Stomach smooth muscle (tissue), 2 donors: ENCODE measurements at regions not wholly inside any gene's neighbourhood (a gene's known extent, or its start where the extent isn't known, plus 50 kb on each side); places are given as distances from the start of the nearest gene placed in this dataset.
"Not testable (repeated sequence)": the region's sequence is repeated elsewhere in the genome, so short reads cannot be mapped to it uniquely, and the experiment has no call there.

Source experiments
- H3K27ac ChIP-seq: one replicate; pipeline ENCODE4 v1.7.0; 2013; ENCODE audit warnings: mild to moderate bottlenecking, low read length, inconsistent platforms
- H3K27me3 ChIP-seq, 2 donors: one replicate each; pipeline ENCODE4 v1.7.0; 2013; ENCODE audit warnings: low read length in 2 of 2; ENCODE audit not compliant: insufficient read depth in 2 of 2, control insufficient read depth in 1 of 2
- H3K36me3 ChIP-seq, 2 donors: one replicate each; pipeline ENCODE4 v1.7.0; 2013; ENCODE audit warnings: low read length in 2 of 2; ENCODE audit not compliant: control insufficient read depth in 2 of 2, insufficient read depth in 2 of 2
- H3K4me1 ChIP-seq: one replicate; pipeline ENCODE4 v1.7.0; 2013; ENCODE audit warnings: low read length; ENCODE audit not compliant: control insufficient read depth, insufficient read depth
- H3K4me3 ChIP-seq, 2 donors: one replicate each; pipeline ENCODE4 v1.7.0; 2013; ENCODE audit warnings: low read length in 2 of 2
- H3K9ac ChIP-seq, 2 donors: one replicate each; pipeline ENCODE4 v1.7.0; 2013; ENCODE audit warnings: low read length in 2 of 2, mild to moderate bottlenecking in 1 of 2
- H3K9me3 ChIP-seq, 2 donors: one replicate each; pipeline ENCODE4 v1.7.0; 2013; ENCODE audit warnings: low read length in 2 of 2; ENCODE audit not compliant: control insufficient read depth in 2 of 2
- donor health status: healthy.
- donor health status: Pancreatic carcinoma.

- H3K4me3 ChIP-seq, H3K9ac ChIP-seq, H3K9me3 ChIP-seq, H3K27ac ChIP-seq, H3K27me3 ChIP-seq, H3K4me1 ChIP-seq, H3K36me3 ChIP-seq: not testable (repeated sequence)
Observed at GRCh38 chr1:120277428-120278258, 101.3 kb upstream of the SEC22B start.

- H3K9me3 ChIP-seq, H3K9ac ChIP-seq, H3K4me3 ChIP-seq, H3K4me1 ChIP-seq, H3K27me3 ChIP-seq, H3K27ac ChIP-seq, H3K36me3 ChIP-seq: not testable (repeated sequence)
Observed at GRCh38 chr1:120276710-120277109, 100.4 kb upstream of the SEC22B start.

GRCh38 chr1:120274438-120274837 lies 98.1 kb upstream of the SEC22B start:
- H3K4me1 ChIP-seq, H3K27me3 ChIP-seq, H3K36me3 ChIP-seq, H3K4me3 ChIP-seq, H3K9ac ChIP-seq, H3K27ac ChIP-seq, H3K9me3 ChIP-seq: not testable (repeated sequence)

GRCh38 chr1:120273363-120273762 lies 97.0 kb upstream of the SEC22B start:
- not testable (repeated sequence) for H3K9ac ChIP-seq, H3K27ac ChIP-seq, H3K27me3 ChIP-seq, H3K9me3 ChIP-seq, H3K36me3 ChIP-seq, H3K4me1 ChIP-seq, H3K4me3 ChIP-seq

GRCh38 chr1:120272242-120272641 lies 95.9 kb upstream of the SEC22B start:
- not testable (repeated sequence) for H3K4me1 ChIP-seq, H3K9me3 ChIP-seq, H3K27me3 ChIP-seq, H3K27ac ChIP-seq, H3K9ac ChIP-seq, H3K36me3 ChIP-seq, H3K4me3 ChIP-seq

GRCh38 chr1:120271561-120272221 lies 95.4 kb upstream of the SEC22B start:
- H3K9ac ChIP-seq, H3K4me3 ChIP-seq, H3K36me3 ChIP-seq, H3K27ac ChIP-seq, H3K9me3 ChIP-seq, H3K27me3 ChIP-seq, H3K4me1 ChIP-seq: not testable (repeated sequence)

- not testable (repeated sequence) for H3K9me3 ChIP-seq, H3K36me3 ChIP-seq, H3K4me1 ChIP-seq, H3K9ac ChIP-seq, H3K4me3 ChIP-seq, H3K27ac ChIP-seq, H3K27me3 ChIP-seq
Observed at GRCh38 chr1:120267894-120268551, 91.7 kb upstream of the SEC22B start.

GRCh38 chr1:120264564-120264963 lies 88.2 kb upstream of the SEC22B start:
- not testable (repeated sequence) for H3K27me3 ChIP-seq, H3K4me1 ChIP-seq, H3K4me3 ChIP-seq, H3K27ac ChIP-seq, H3K9ac ChIP-seq, H3K9me3 ChIP-seq, H3K36me3 ChIP-seq

- not testable (repeated sequence) for H3K9me3 ChIP-seq, H3K27me3 ChIP-seq, H3K9ac ChIP-seq, H3K4me1 ChIP-seq, H3K36me3 ChIP-seq, H3K4me3 ChIP-seq, H3K27ac ChIP-seq
Observed at GRCh38 chr1:120262791-120263751, 86.8 kb upstream of the SEC22B start.

GRCh38 chr1:120257778-120258105 lies 81.4 kb upstream of the SEC22B start:
- not testable (repeated sequence) for H3K4me3 ChIP-seq, H3K9ac ChIP-seq, H3K9me3 ChIP-seq, H3K27ac ChIP-seq, H3K27me3 ChIP-seq, H3K36me3 ChIP-seq, H3K4me1 ChIP-seq
